ENCODE measurements at regions not wholly inside any gene's neighbourhood (a gene's known extent, or its start where the extent isn't known, plus 50 kb on each side); places are given as distances from the start of the nearest gene placed in this dataset.

DNA sequence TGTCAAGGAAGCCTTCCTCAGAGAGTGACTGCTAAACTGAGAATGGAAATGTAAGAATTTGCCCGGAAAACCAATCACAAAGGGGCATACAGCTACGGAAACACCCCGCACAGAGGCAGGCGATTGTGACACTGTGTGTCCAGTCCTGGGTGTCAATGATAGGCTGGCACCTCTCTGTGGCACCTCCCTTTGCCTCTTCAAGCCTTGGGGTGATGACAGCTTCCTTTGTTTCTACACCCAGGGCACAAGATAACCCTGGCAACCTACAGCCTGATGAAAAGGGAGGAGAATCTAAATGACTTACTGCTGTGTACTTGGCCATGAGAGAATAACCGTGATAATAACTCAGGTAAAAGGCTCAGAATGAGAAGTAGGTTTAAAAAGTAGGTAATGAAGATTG lies 93.6 kb upstream of the SSTR4 start:
- TF ChIP-seq, protein P1, sequence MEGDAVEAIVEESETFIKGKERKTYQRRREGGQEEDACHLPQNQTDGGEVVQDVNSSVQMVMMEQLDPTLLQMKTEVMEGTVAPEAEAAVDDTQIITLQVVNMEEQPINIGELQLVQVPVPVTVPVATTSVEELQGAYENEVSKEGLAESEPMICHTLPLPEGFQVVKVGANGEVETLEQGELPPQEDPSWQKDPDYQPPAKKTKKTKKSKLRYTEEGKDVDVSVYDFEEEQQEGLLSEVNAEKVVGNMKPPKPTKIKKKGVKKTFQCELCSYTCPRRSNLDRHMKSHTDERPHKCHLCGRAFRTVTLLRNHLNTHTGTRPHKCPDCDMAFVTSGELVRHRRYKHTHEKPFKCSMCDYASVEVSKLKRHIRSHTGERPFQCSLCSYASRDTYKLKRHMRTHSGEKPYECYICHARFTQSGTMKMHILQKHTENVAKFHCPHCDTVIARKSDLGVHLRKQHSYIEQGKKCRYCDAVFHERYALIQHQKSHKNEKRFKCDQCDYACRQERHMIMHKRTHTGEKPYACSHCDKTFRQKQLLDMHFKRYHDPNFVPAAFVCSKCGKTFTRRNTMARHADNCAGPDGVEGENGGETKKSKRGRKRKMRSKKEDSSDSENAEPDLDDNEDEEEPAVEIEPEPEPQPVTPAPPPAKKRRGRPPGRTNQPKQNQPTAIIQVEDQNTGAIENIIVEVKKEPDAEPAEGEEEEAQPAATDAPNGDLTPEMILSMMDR (IDR thresholded peaks at IDR 0.05) = no peak
- TF ChIP-seq EZH2 (IDR thresholded peaks at IDR 0.05; ENCODE audit: borderline replicate concordance, insufficient read depth, low read depth, low read length, poor library complexity, severe bottlenecking) = no peak
